ENCODE measurements at regions not wholly inside any gene's neighbourhood (a gene's known extent, or its start where the extent isn't known, plus 50 kb on each side); places are given as distances from the start of the nearest gene placed in this dataset.
A peak's percentile ranks its signal among the peaks of the same experiment; 100 is the strongest.
"Not testable (repeated sequence)": the region's sequence is repeated elsewhere in the genome, so short reads cannot be mapped to it uniquely, and the experiment has no call there.

DNA sequence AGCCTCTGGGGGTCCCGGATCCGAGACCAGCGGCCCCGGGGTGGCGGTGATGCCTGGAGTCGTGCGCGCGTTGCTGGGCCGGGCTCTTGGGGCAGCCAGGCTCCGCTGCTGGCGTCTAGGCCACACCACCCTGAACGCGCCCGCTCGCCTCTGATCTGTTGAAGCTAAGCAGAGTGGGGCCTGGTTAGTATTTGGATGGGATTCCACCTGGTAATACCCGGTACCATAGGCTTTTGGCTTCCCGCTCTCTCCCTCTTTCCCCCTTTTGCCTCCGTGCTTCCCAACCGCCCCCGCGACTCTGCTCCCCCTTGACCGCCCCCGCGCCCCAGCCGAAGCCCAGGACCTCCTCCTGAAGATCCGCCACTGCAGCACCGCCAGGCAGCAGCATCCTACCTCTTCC, 1383.5 kb upstream of the DEFB115 start:
- TF ChIP-seq, protein P1, sequence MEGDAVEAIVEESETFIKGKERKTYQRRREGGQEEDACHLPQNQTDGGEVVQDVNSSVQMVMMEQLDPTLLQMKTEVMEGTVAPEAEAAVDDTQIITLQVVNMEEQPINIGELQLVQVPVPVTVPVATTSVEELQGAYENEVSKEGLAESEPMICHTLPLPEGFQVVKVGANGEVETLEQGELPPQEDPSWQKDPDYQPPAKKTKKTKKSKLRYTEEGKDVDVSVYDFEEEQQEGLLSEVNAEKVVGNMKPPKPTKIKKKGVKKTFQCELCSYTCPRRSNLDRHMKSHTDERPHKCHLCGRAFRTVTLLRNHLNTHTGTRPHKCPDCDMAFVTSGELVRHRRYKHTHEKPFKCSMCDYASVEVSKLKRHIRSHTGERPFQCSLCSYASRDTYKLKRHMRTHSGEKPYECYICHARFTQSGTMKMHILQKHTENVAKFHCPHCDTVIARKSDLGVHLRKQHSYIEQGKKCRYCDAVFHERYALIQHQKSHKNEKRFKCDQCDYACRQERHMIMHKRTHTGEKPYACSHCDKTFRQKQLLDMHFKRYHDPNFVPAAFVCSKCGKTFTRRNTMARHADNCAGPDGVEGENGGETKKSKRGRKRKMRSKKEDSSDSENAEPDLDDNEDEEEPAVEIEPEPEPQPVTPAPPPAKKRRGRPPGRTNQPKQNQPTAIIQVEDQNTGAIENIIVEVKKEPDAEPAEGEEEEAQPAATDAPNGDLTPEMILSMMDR (IDR thresholded peaks at IDR 0.05; ENCODE audit: insufficient read depth, low read depth, low read length, missing control alignments), result no peak
- no peak overlapping the region for H3K4me3 ChIP-seq (ENCODE audit: low read length)
- DNase-seq (ENCODE audit: low read depth), result peak; percentile 44

DNA sequence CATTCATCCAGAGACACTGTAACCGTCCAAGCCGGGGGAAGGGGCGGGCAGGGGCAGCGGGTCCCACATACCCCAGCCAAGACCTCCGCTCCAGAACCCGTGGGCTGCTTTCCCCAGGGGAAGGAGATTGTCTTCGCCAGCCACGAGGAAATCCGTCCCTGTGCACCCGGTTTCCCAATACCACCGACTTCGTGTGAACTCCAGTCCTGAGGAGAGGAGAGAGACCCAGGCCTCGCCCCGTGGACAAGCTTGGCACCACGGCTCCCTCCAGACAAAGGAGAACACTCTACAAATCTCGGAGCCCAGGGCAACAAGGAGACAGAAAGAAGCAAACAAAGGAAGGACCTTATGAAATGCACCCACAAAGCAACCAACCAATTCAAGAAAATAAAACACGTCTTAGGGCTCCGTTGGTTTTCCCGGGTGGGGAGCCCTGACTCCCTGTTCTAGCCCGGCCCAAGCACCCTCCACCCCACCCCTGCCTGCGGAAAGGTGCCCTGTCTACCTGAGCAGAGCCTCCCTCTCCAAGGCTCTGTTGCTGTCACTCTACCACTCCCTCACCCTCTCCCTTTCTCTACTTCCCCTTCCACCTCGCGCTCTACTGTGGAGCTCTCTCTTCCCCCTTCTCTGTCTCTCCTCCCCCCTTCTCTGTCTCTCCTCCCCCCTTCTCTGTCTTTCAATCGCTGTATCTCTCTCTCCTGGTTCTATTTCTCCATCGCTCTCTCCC, 1382.8 kb upstream of the DEFB115 start:
- DNase-seq (ENCODE audit: low read depth), result no peak
- H3K4me3 ChIP-seq (ENCODE audit: low read length), result no peak overlapping the region
- TF ChIP-seq, protein P1 (IDR thresholded peaks at IDR 0.05; ENCODE audit: insufficient read depth, low read depth, low read length, missing control alignments), result no peak

DNA sequence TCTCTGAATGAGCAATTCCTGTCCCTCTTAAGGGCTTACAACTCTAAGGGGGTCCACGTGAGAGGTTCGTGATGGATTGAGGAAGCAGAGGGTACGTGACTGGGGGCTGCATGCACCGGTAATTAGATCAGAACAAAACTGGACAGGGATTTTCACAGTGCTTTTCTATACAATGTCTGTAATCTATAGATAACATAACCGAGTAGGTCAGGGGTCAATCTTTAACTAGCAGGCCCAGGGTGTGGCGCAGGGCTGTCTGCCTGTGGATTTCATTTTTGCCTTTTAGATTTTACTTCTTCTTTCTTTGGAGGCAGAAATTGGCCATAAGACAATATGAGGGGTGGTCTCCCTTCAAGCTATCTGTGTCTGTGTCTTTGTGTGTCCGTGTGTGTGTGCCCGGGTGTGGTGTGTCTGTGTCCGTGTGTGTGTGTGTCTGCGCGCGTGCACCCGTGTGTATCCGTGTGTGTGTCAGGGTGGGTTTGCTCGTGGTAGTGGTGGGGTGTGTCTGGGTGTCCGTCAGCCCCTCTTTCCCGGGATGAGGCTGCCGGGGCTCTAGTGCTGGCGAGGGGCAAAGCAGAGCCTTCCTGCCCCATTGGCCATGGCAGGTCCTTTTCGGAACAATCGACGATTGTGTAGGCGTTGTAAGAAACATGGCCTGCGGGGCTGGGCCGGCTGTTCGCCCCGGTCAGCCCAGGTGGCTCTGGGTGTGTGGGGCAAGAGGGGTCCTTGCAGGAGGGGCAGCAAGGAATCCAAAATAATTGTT, 1382.0 kb upstream of the DEFB115 start:
- not testable (repeated sequence) for H3K4me3 ChIP-seq (ENCODE audit: low read length); DNase-seq (ENCODE audit: low read depth)

DNA sequence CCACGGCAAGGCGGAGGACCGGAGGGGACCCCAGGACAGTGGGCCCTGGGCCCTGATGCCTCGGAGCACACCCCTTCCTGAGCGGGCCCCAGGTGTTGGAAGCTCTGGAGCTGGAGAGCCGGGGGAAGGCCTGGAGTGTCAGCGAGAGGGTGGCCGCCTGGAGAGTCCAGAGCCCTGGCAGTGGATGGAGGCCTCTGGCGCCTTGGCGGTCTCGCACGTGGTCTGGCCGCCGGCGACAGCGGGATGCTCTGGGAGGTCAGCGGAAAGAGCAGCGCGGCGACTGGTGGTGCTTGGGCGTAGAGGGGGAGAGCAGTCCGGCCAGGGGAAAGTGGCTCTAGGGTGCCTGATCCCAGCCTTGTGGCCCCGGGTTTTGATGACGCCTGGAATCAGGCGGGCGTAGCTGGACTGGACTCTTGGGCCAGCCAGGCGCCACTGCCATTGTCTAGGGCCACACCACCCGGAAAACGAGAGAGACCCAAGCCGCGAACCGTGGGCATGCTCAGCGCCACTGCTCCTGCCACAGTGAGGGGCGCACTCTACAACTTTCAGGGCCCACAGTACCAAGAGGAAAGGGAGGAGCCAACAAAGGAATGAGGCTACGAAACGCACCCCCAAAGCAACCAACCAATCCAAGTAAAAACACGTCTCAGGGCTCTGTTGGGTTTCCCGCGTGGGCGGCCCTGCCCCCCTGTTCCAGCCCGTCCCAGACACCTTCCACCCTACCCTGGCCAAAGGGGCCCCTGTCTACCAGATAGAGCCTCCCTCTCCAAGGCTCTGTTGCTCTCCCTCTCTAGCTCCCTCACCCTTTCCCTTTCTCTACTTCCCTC, 1381.2 kb upstream of the DEFB115 start:
- H3K4me3 ChIP-seq (ENCODE audit: low read length); DNase-seq (ENCODE audit: low read depth): not testable (repeated sequence)

DNA sequence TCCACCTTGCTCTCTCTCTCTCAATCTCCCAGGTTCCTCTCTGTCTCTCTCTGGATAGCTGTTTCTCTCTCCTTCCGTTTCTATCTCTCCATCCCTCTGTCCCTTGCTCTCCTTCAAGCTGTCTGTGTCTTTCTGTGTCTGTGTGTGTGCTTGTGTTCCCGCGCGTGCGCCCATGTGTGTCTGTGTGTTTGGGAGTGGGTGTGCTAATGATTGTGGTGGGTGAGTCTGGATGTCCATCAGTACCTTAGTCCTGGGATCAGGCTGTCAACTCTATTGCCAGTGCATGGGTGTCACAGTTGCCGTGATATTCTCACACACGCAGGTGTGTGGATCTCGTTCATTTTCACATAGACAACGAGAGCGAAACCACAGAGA, 1380.6 kb upstream of the DEFB115 start:
- DNase-seq (ENCODE audit: low read depth), result no peak
- H3K4me3 ChIP-seq (ENCODE audit: low read length), result no peak overlapping the region
- TF ChIP-seq, protein P1 (IDR thresholded peaks at IDR 0.05; ENCODE audit: insufficient read depth, low read depth, low read length, missing control alignments), result no peak

DNA sequence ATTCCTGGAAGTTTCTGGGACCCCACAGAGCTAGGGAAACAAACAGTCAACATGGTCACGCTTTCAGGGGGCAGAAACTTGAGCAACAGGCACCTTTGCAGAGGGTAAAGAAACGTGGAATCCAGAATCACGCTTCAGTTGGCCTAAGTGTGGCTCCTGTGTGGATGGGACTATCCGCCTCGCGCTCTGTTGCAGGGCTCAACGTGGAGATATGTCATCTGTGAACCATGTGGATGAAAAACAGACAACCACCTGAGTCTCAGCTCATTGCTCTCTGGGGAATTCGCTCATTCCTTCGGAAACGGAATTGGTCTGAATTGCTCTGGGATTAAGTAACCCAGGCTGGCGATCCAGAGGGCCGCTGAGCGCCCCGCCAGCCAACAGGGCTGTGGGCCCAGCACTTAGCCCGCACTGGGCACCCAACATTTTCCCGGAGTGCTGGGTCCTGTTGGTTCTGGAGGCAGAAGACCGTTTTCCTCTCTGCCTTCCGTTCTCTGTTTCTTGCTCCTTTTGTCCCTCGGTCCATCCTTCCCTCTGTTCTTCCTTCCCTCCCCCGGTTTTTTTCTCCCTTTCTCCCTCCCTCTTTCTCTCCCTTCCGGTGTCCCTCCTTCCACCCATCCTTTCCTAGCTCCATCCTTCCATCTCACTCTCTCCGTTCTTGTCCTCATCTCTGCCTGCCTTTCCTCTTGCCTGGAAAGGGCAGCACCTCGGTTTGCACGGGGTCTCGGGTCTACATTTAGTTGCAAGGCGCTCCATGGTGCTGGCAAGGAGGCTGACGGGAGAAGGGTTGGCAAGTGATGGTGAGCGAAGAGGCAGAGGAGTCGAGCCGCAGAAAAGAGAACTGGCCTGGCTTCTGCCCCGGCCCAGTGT, 1379.8 kb upstream of the DEFB115 start:
- DNase-seq (ENCODE audit: low read depth); H3K4me3 ChIP-seq (ENCODE audit: low read length): not testable (repeated sequence)

DNA sequence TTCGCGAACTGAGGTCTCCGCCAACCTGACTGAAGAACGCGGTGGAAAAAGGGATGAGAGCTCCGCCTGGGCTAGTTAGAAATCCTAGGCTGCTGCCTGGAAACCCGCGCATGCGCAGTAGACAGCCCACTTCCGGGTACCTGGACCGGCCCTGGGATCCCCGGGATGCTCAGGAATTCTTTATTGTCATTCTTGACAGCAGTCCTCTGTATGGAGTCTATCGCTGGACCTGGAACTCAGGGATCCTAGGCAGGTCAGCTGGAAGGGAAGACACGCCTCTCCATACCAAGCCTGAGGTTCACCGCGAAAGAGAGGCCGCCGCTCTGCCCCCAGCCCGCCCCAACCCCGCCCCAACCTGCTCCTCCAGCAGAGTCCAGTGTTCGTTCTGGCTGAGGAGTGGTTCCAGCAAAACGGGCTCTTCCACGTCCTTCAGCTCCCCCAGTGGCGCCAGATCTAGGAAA, 1379.2 kb upstream of the DEFB115 start:
- TF ChIP-seq, protein P1 (IDR thresholded peaks at IDR 0.05; ENCODE audit: insufficient read depth, low read depth, low read length, missing control alignments), result no peak
- no peak overlapping the region for H3K4me3 ChIP-seq (ENCODE audit: low read length)
- DNase-seq (ENCODE audit: low read depth), result peak; percentile 27

All from epithelial cell of esophagus (primary cell).